ENCODE measurements at regions not wholly inside any gene's neighbourhood (a gene's known extent, or its start where the extent isn't known, plus 50 kb on each side); places are given as distances from the start of the nearest gene placed in this dataset.
"Not testable (repeated sequence)": the region's sequence is repeated elsewhere in the genome, so short reads cannot be mapped to it uniquely, and the experiment has no call there.

DNA sequence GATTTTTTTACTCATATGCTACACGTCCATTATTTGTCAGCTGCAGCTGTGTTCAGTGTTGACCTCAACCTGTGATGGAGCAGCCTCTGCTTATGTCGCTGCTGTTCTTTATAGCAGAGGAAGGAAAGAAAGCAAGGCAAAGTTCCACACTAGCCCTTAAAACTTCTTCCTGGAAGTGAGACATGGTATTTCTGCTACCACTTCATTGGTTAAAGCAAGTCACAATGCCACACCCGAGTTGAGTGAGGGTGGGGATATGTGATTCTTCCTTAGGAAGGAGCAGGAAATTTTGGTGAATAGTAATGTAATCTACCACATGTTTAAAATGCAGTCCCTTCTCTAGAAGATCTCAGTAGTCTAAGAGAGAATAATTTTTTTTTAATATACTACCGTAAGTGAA lies 224.8 kb upstream of the DMRT1 start:
- TF ChIP-seq ZFX (IDR thresholded peaks at IDR 0.05) = no peak
- TF ChIP-seq, protein P1, sequence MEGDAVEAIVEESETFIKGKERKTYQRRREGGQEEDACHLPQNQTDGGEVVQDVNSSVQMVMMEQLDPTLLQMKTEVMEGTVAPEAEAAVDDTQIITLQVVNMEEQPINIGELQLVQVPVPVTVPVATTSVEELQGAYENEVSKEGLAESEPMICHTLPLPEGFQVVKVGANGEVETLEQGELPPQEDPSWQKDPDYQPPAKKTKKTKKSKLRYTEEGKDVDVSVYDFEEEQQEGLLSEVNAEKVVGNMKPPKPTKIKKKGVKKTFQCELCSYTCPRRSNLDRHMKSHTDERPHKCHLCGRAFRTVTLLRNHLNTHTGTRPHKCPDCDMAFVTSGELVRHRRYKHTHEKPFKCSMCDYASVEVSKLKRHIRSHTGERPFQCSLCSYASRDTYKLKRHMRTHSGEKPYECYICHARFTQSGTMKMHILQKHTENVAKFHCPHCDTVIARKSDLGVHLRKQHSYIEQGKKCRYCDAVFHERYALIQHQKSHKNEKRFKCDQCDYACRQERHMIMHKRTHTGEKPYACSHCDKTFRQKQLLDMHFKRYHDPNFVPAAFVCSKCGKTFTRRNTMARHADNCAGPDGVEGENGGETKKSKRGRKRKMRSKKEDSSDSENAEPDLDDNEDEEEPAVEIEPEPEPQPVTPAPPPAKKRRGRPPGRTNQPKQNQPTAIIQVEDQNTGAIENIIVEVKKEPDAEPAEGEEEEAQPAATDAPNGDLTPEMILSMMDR (conservative IDR thresholded peaks at IDR 0.05) = no peak
- no peak overlapping the region for H3K27ac ChIP-seq

DNA sequence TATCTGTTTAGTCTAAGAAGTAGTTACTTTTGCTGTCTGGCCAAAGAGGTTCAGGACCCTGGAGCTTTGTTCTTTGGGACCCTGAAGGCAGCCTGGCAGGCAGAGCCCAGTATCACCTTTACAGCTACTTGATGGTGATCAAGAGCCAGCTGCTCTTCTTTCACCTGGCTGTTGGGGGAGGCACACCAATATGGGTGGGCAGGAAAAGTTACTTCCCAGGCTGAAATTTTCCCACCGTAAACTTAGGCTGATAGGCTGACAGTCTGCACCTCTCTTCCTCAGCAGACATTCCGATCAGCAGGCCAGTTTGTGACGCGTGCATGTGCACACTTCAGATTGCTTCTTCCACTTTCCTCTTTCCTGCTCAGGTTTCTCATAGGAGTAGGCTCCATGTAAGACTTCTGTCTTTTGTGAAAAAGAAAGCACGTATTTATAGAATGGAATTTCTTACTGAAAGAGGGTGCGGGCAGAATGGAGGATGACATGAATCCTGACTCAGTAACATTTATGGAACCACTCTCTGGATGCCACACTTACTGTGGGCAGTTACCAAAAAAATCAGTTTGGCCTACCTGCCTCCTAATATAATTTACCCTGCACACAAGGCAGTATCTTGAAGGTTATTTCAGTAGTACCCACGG lies 223.9 kb upstream of the DMRT1 start:
- no peak overlapping the region for H3K27ac ChIP-seq
- TF ChIP-seq ZFX (IDR thresholded peaks at IDR 0.05) = no peak
- TF ChIP-seq, protein P1 (conservative IDR thresholded peaks at IDR 0.05) = no peak

DNA sequence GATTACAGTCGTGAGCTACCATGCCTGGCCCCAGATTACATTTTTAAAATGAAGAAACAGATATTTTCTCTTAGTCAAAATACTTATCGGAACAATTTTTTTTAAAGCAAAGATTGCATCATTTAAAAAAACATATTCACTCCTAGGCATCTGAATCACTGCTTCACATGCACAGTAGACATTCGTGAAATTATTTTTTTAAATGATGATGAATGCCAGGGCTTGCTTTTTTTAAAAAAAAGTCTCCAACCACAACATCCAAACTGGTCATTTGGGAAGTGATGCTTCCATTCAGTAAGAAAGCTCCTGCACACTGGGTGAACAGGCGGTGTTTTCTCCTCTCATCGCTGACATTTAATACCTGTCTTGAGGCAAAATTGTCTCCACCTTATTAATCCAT lies 223.0 kb upstream of the DMRT1 start:
- H3K27ac ChIP-seq = no peak overlapping the region
- TF ChIP-seq, protein P1 (conservative IDR thresholded peaks at IDR 0.05) = no peak
- no peak for TF ChIP-seq ZFX (IDR thresholded peaks at IDR 0.05)

DNA sequence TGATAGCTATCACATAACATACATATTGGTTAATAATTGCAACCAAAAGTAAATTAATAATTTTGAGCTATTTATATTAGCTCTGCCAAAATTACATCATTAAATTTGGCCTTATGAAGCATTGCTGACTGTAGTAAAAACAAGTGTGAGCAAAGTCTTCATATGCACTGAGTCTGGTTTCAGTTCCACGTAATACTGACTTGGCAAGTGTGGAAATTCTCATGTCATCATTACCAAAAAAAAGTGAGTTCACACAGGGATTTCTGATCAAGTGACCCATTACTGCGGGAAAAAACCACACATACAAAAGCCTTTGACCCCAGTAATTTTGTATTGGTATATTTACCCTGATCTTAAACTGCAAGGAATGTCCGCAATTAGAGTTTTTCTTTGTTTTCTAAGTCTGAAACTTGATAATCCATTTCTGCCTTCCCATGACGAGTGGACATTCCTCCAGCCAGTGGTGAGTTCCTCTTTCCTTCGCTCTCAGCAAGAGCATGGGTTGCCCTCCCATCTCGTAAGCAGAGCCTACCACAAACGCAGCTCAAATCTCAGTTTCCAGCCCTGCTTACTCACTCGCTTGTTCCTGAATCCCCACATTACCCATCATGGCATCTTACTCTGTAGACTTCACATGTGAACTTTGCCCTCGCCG lies 220.2 kb upstream of the DMRT1 start:
- no peak overlapping the region for H3K27ac ChIP-seq
- TF ChIP-seq ZFX (IDR thresholded peaks at IDR 0.05) = no peak
- TF ChIP-seq, protein P1 (conservative IDR thresholded peaks at IDR 0.05) = no peak

DNA sequence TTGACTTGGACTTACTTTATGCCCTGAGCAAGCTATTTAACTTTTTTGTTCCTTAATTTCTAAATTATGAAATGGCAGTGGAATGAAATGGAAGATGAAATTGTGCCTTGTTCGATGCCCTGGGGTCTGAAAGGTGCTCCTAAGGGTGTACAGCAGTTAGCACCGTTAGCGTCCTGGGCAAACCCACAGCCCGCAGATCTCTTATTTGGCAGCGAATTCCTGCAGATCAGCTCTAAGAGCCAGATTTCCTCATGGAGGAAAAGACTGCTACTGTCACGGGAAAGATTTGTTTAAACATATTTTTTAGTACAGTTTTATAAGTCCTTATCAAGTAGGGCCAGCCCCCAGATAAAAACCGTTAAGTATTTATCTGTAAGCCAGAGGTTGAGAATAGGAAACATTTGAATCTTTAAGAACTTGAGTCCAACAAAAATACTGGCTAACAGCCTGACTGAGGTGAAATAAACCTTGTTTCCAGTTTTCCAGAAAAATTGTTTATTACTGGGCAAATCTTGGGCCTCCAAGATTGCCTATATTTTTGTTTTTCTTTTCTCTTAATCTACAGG lies 216.5 kb upstream of the DMRT1 start:
- TF ChIP-seq, protein P1 (conservative IDR thresholded peaks at IDR 0.05) = no peak
- TF ChIP-seq ZFX (IDR thresholded peaks at IDR 0.05) = no peak
- H3K27ac ChIP-seq = no peak overlapping the region

DNA sequence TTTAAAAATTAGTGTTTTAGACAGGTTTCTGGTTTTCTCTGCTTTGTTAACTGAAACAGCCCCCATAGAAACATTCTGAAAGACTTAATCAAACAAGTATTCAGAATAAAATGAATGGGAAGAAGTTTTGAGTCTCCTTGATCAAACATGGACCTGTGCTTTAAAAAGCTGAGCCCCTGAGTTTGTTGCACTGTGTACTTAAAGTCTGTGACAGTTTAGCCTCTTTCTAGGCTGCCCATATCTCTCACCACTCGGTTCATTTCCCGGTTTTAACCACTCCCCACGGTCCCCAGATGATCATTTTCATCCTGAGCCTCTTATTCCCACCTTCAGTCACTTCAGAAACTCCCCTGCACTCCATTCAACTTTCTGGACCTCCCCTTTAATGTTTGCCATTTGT lies 215.9 kb upstream of the DMRT1 start:
- TF ChIP-seq ZFX (IDR thresholded peaks at IDR 0.05) = no peak
- TF ChIP-seq, protein P1 (conservative IDR thresholded peaks at IDR 0.05) = no peak
- no peak overlapping the region for H3K27ac ChIP-seq

DNA sequence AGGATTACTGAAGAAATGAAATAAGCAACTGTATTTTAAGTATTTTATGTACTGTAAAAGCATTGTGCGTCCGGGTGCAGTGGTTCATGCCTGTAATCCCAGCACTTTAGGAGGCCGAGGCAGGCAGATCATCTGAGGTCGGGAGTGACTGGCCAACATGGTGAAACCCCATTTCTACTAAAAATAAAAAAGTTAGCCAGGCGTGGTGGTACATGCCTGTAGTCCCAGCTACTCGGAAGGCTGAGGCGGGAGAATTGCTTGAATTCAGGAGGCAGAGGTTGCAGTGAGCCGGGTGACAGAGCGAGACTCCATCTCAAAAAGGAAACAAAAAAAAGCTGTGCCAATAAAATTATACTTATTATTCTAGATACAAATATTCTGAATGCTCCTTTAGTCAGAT lies 215.4 kb upstream of the DMRT1 start:
- not testable (repeated sequence) for H3K27ac ChIP-seq

All from C4-2B (cell line).